Keratinocyte (primary cell): ENCODE measurements at regions not wholly inside any gene's neighbourhood (a gene's known extent, or its start where the extent isn't known, plus 50 kb on each side); places are given as distances from the start of the nearest gene placed in this dataset.
"Not testable (repeated sequence)": the region's sequence is repeated elsewhere in the genome, so short reads cannot be mapped to it uniquely, and the experiment has no call there.

ENCODE experiments used
- DNase-seq: peaks from one replicate; pipeline ENCODE4 v3.0.0-alpha.2; 2011; ENCODE audit warnings: low read depth, missing footprints, low spot score
- FAIRE-seq: peaks from 2 replicates; lab custom pipeline; 2011; peaks lifted over from hg19 to GRCh38; lab: Jason Lieb, UNC
- H2AFZ ChIP-seq: 2 replicates; pipeline ENCODE4 v1.6.0; 2012; ENCODE audit warnings: low read length, control low read depth, inconsistent platforms; ENCODE audit not compliant: control insufficient read depth
- H3K27ac ChIP-seq: 2 replicates; pipeline ENCODE4 v1.5.1; 2011; ENCODE audit warnings: low read length; ENCODE audit not compliant: control insufficient read depth, insufficient read depth
- H3K27me3 ChIP-seq: 3 replicates; pipeline ENCODE4 v1.6.0; 2011; ENCODE audit warnings: low read length; ENCODE audit not compliant: control insufficient read depth, insufficient read depth; ENCODE audit errors: extremely low read depth
- H3K36me3 ChIP-seq, 2 experiments: 2 replicates in 1 of 2; 3 replicates in 1 of 2; pipeline ENCODE4 v1.5.1; 2011; ENCODE audit warnings: low read length in 2 of 2, mild to moderate bottlenecking in 1 of 2; ENCODE audit not compliant: control insufficient read depth in 2 of 2, insufficient read depth in 2 of 2; ENCODE audit errors: extremely low read depth in 1 of 2
- H3K4me1 ChIP-seq: 3 replicates; pipeline ENCODE4 v1.5.1; 2011; ENCODE audit warnings: low read length; ENCODE audit not compliant: control insufficient read depth, insufficient read depth; ENCODE audit errors: extremely low read depth
- H3K4me2 ChIP-seq: 3 replicates; pipeline ENCODE4 v1.6.0; 2011; ENCODE audit warnings: low read depth, low read length; ENCODE audit not compliant: control insufficient read depth, insufficient read depth; ENCODE audit errors: extremely low read depth
- H3K4me3 ChIP-seq, 3 experiments: fragments of 200-600 bp in 1 of 3; sonication (generic) in 1 of 3; 2 replicates in 2 of 3; 3 replicates in 1 of 3; pipeline ENCODE4 v1.5.1; 2011 to 2016; ENCODE audit warnings: low read length in 3 of 3, mild to moderate bottlenecking in 3 of 3, control low read depth in 2 of 3, inconsistent platforms in 1 of 3, low read depth in 1 of 3, mixed read lengths in 1 of 3, mixed run types in 1 of 3, moderate library complexity in 1 of 3; ENCODE audit not compliant: control insufficient read depth in 2 of 3, insufficient read depth in 2 of 3; ENCODE audit errors: extremely low read depth in 1 of 3
- H3K79me2 ChIP-seq: 2 replicates; pipeline ENCODE4 v1.6.0; 2012; ENCODE audit warnings: low read length; ENCODE audit not compliant: control insufficient read depth, insufficient read depth
- H3K9ac ChIP-seq: 3 replicates; pipeline ENCODE4 v1.6.0; 2011; ENCODE audit warnings: low read length; ENCODE audit not compliant: control insufficient read depth, insufficient read depth; ENCODE audit errors: extremely low read depth
- H3K9me1 ChIP-seq: 3 replicates; pipeline ENCODE4 v1.6.0; 2011; ENCODE audit warnings: low read length; ENCODE audit not compliant: control insufficient read depth, insufficient read depth; ENCODE audit errors: extremely low read depth
- H3K9me3 ChIP-seq: 2 replicates; pipeline ENCODE4 v1.5.1; 2012; ENCODE audit warnings: low read depth, low read length; ENCODE audit not compliant: control insufficient read depth
- H4K20me1 ChIP-seq: 3 replicates; pipeline ENCODE4 v1.6.0; 2011; ENCODE audit warnings: low read length; ENCODE audit not compliant: control insufficient read depth, insufficient read depth; ENCODE audit errors: extremely low read depth
- EZH2 ChIP-seq: IDR thresholded peaks from one replicate; pipeline ENCODE4 v1.6.1; 2012; ENCODE audit warnings: inconsistent platforms, mild to moderate bottlenecking, low read length, moderate library complexity
- dilution Hi-C: fragments of 300-500 bp; cut with MboI; formaldehyde crosslinking; loops from one replicate; pipeline ENCODE4 v1.7.0; 2020; ENCODE audit warnings: low sequenced_read_pairs; ENCODE audit not compliant: extremely low pct_ligation_motif_present
- TF ChIP-seq, protein P1 (sequence below), 3 experiments: IDR thresholded peaks in 1 of 3; conservative IDR thresholded peaks in 1 of 3; optimal IDR thresholded peaks in 1 of 3; 2 replicates in 2 of 3; 3 replicates in 1 of 3; pipeline versions ENCODE3 to v1.5.1; 2011; ENCODE audit warnings: low read length in 3 of 3, mild to moderate bottlenecking in 3 of 3, moderate library complexity in 2 of 3, control low read depth in 1 of 3, inconsistent platforms in 1 of 3; ENCODE audit not compliant: insufficient read depth in 2 of 3; ENCODE audit errors: extremely low read depth in 1 of 3

DNA sequence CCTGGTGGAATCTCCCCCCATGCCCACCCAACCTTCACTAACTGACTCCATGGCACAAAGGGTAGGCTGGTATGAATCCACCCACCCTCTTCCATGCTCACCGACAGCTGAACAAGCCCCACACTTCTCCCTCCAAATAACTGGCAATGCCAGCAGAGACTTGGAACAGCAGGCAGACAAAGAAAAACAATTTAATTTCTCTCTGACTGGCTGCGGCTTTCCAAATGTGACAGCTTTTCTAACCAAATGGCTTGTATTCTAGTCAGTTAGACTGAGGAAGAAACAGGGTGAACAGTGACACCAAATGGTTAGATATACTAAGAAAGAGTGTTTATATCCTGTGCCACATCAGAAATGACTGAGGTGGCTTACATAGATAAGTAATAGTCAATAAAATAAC is 199.3 kb upstream of the ADAMTS3 start:
- Histone ChIP-seq H3K4me2 (no peak overlapping the region), H4K20me1 (no peaks in the 10 kb centered on the region), H2AFZ (no peak overlapping the region), H3K27ac (no peak overlapping the region), H3K4me3 (no peak overlapping the region), H3K9me3 (no peaks in the 10 kb centered on the region), H3K9ac (no peak overlapping the region), H3K79me2 (no peaks in the 10 kb centered on the region), H3K4me1 (no peaks in the 10 kb centered on the region), H3K36me3 (no peaks in the 10 kb centered on the region), H3K9me1 (no peaks in the 10 kb centered on the region), H3K27me3 (no peaks in the 10 kb centered on the region)
- FAIRE-seq (no peak), DNase-seq (no peak)
- TF ChIP-seq, protein P1, sequence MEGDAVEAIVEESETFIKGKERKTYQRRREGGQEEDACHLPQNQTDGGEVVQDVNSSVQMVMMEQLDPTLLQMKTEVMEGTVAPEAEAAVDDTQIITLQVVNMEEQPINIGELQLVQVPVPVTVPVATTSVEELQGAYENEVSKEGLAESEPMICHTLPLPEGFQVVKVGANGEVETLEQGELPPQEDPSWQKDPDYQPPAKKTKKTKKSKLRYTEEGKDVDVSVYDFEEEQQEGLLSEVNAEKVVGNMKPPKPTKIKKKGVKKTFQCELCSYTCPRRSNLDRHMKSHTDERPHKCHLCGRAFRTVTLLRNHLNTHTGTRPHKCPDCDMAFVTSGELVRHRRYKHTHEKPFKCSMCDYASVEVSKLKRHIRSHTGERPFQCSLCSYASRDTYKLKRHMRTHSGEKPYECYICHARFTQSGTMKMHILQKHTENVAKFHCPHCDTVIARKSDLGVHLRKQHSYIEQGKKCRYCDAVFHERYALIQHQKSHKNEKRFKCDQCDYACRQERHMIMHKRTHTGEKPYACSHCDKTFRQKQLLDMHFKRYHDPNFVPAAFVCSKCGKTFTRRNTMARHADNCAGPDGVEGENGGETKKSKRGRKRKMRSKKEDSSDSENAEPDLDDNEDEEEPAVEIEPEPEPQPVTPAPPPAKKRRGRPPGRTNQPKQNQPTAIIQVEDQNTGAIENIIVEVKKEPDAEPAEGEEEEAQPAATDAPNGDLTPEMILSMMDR (optimal IDR thresholded peaks at IDR 0.05 in 1 of 3, IDR thresholded peaks at IDR 0.05 in 1 of 3, conservative IDR thresholded peaks at IDR 0.05 in 1 of 3; ENCODE audit: extremely low read depth in 1 of 3, insufficient read depth in 2 of 3, low read length in 3 of 3), result no peak
- no peak for TF ChIP-seq EZH2
- dilution Hi-C loops, result no loop called here

DNA sequence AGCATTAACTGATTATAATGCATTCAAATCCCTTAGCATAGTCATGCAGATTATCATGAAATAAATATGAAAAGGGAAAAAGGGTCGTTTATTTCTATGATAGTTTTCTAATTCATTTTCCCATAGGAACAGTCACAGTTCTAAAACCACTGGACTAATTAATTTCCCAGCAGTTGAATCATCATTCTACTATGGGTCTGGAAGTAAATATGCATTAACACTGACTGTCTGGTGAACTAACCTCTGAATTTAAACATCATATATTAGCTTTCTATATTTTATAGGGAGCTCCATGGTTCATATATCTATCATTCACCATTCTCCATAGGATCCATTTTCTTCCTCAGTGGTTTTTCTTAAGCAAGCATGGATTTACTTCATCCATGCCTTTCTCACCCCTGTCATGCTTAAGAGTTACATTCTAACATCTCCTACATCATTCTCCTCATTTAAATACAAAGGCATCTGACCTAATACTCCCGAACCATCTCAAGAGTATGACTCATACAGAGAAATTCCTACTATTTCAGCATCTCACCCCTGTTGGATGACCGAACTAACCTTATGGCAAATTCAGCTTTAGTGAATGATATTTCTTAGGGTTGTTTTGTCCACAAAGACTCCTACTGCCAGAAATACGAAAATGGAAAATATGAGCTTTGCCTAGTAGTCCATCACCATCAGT is 198.7 kb upstream of the ADAMTS3 start:
- Histone ChIP-seq H3K9me3 (no peaks in the 10 kb centered on the region), H3K27ac (no peak overlapping the region), H3K9ac (no peak overlapping the region), H3K27me3 (no peaks in the 10 kb centered on the region), H3K4me2 (no peak overlapping the region), H2AFZ (no peak overlapping the region), H3K4me1 (no peaks in the 10 kb centered on the region), H3K9me1 (no peaks in the 10 kb centered on the region), H3K4me3 (no peak overlapping the region), H3K36me3 (no peaks in the 10 kb centered on the region), H3K79me2 (no peaks in the 10 kb centered on the region), H4K20me1 (no peaks in the 10 kb centered on the region)
- dilution Hi-C loops, result no loop called here
- FAIRE-seq, result no peak
- DNase-seq, result no peak
- no peak for TF ChIP-seq EZH2
- TF ChIP-seq, protein P1 (optimal IDR thresholded peaks at IDR 0.05 in 1 of 3, IDR thresholded peaks at IDR 0.05 in 1 of 3, conservative IDR thresholded peaks at IDR 0.05 in 1 of 3; ENCODE audit: extremely low read depth in 1 of 3, insufficient read depth in 2 of 3, low read length in 3 of 3), result no peak

DNA sequence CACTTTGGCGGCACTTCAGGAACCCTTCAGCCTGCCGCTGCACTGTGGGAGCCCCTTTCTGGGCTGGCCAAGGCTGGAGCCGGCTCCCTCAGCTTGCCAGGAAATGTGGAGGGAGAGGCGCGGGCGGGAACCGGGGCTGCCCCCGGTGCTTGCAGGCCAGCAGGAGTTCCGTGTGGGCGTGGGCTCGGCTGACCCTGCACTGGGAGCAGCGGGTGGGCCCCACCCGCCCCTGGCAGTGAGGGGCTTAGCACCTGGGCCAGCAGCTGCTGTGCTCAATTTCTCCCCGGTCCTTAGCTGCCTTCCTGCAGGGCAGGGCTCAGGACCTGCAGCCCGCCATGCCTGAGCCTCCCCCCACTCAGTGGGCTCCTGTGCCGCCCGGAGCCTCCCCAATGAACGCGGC is 196.8 kb upstream of the ADAMTS3 start:
- H3K4me2 ChIP-seq, H3K9me3 ChIP-seq, H3K36me3 ChIP-seq, H3K27ac ChIP-seq, H3K9ac ChIP-seq, FAIRE-seq, H3K9me1 ChIP-seq, H3K27me3 ChIP-seq, dilution Hi-C loops, H2AFZ ChIP-seq, H4K20me1 ChIP-seq, H3K4me1 ChIP-seq, DNase-seq, H3K79me2 ChIP-seq, H3K4me3 ChIP-seq: not testable (repeated sequence)
